H1 (cell line): ENCODE measurements at regions not wholly inside any gene's neighbourhood (a gene's known extent, or its start where the extent isn't known, plus 50 kb on each side); places are given as distances from the start of the nearest gene placed in this dataset.

Experiments used
- CTCF ChIA-PET: fragments of 300-600 bp; sonication (Branson Sonifier 250); formaldehyde crosslinking; loops from one replicate; lab custom pipeline; 2021; ENCODE audit not compliant: partially characterized antibody; lab: Charles Lee
- POLR2A ChIA-PET: fragments of 300-600 bp; sonication (Branson Sonifier 250); formaldehyde crosslinking; loops from one replicate; lab custom pipeline; 2021; ENCODE audit warnings: inconsistent platforms; ENCODE audit not compliant: partially characterized antibody; lab: Charles Lee
- DNase-seq, 2 experiments: peaks; one replicate each; pipeline versions ENCODE4 v3.0.0 to v3.0.0-alpha.2; 2010 to 2022; ENCODE audit warnings: low spot score in 2 of 2, low read depth in 1 of 2, mixed read lengths in 1 of 2
- FAIRE-seq: peaks from 2 replicates; lab custom pipeline; 2011; peaks lifted over from hg19 to GRCh38; lab: Jason Lieb, UNC
- H2AFZ ChIP-seq: 2 replicates; pipeline ENCODE4 v1.8.1; 2012; ENCODE audit warnings: low read length, inconsistent platforms
- H2AK5ac ChIP-seq: 2 replicates; pipeline ENCODE4 v1.6.1; 2013; ENCODE audit warnings: low read depth, low read length
- H2BK120ac ChIP-seq: replicated peaks from 2 replicates; pipeline ENCODE3; 2013; ENCODE audit warnings: low read depth, low read length, inconsistent platforms
- H2BK12ac ChIP-seq: 2 replicates; pipeline ENCODE4 v1.6.1; 2013; ENCODE audit warnings: low read depth, low read length
- H2BK15ac ChIP-seq: 2 replicates; pipeline ENCODE4 v1.6.1; 2013; ENCODE audit warnings: low read length
- H2BK20ac ChIP-seq: 2 replicates; pipeline ENCODE4 v1.6.1; 2013; ENCODE audit warnings: low read length
- H2BK5ac ChIP-seq: 2 replicates; pipeline ENCODE4 v1.6.1; 2013; ENCODE audit warnings: low read depth, low read length
- H3K14ac ChIP-seq: 2 replicates; pipeline ENCODE4 v1.6.1; 2013; ENCODE audit warnings: inconsistent platforms; ENCODE audit not compliant: insufficient read length
- H3K18ac ChIP-seq: 2 replicates; pipeline ENCODE4 v1.6.1; 2013; ENCODE audit warnings: low read length; ENCODE audit errors: extremely low read depth
- H3K23ac ChIP-seq: 2 replicates; pipeline ENCODE4 v1.6.1; 2013; ENCODE audit warnings: inconsistent platforms; ENCODE audit not compliant: insufficient read length
- H3K23me2 ChIP-seq: 2 replicates; pipeline ENCODE4 v1.6.1; 2013; ENCODE audit warnings: low read depth, low read length
- H3K27ac ChIP-seq: 2 replicates; pipeline ENCODE4 v1.6.1; 2011; ENCODE audit warnings: low read depth, low read length, inconsistent platforms
- H3K27me3 ChIP-seq, 4 experiments: replicated peaks in 1 of 4; 1 replicate in 1 of 4; 2 replicates in 3 of 4; pipeline versions ENCODE4 v1.6.1 to v1.8.1; 2011 to 2013; ENCODE audit warnings: low read length in 3 of 4, mild to moderate bottlenecking in 3 of 4, inconsistent platforms in 2 of 4, mixed read lengths in 2 of 4, moderate library complexity in 1 of 4; ENCODE audit not compliant: control insufficient read depth in 3 of 4, insufficient read depth in 3 of 4; ENCODE audit errors: extremely low read depth in 1 of 4
- H3K36me3 ChIP-seq, 4 experiments: 2 replicates each; pipeline versions ENCODE4 v1.6.1 to v1.8.1; 2011 to 2013; ENCODE audit warnings: mild to moderate bottlenecking in 4 of 4, low read length in 3 of 4, moderate library complexity in 2 of 4, control low read depth in 1 of 4, inconsistent platforms in 1 of 4; ENCODE audit not compliant: insufficient read depth in 4 of 4, control insufficient read depth in 2 of 4
- H3K4ac ChIP-seq: replicated peaks from 2 replicates; pipeline ENCODE3; 2013; ENCODE audit warnings: low read length, low read depth, mixed read lengths, inconsistent platforms; ENCODE audit not compliant: insufficient read length
- H3K4me1 ChIP-seq, 4 experiments: replicated peaks in 1 of 4; 1 replicate in 1 of 4; 2 replicates in 3 of 4; pipeline versions ENCODE4 v1.6.1 to v1.8.1; 2011 to 2013; ENCODE audit warnings: low read length in 3 of 4, inconsistent platforms in 2 of 4, mixed read lengths in 1 of 4; ENCODE audit not compliant: insufficient read depth in 4 of 4, control insufficient read depth in 3 of 4
- H3K4me2 ChIP-seq, 2 experiments: 2 replicates each; pipeline versions ENCODE4 v1.6.1 to v1.8.1; 2011 to 2013; ENCODE audit warnings: low read depth in 2 of 2, low read length in 2 of 2, control low read depth in 1 of 2, inconsistent platforms in 1 of 2, mild to moderate bottlenecking in 1 of 2; ENCODE audit not compliant: insufficient read depth in 1 of 2
- H3K4me3 ChIP-seq, 4 experiments: fragments of 200-600, 300-600 bp in 1 of 4; sonication (generic), shearing (Covaris generic), sonication (Bioruptor Twin) in 1 of 4; 2 replicates each; pipeline versions ENCODE4 v1.5.1 to v1.8.1; 2011 to 2016; ENCODE audit warnings: low read length in 4 of 4, low read depth in 3 of 4, control low read depth in 2 of 4, inconsistent platforms in 2 of 4, mild to moderate bottlenecking in 2 of 4, mixed read lengths in 1 of 4, moderate library complexity in 1 of 4; ENCODE audit not compliant: insufficient read depth in 2 of 4; ENCODE audit errors: extremely low read depth in 1 of 4
- H3K56ac ChIP-seq: replicated peaks from 2 replicates; pipeline ENCODE3; 2013; ENCODE audit warnings: low read depth, mild to moderate bottlenecking, mixed read lengths, low read length, inconsistent platforms; ENCODE audit not compliant: insufficient read length
- H3K79me1 ChIP-seq: 2 replicates; pipeline ENCODE4 v1.6.1; 2013; ENCODE audit warnings: low read depth, low read length, control low read depth
- H3K79me2 ChIP-seq, 2 experiments: 2 replicates each; pipeline versions ENCODE4 v1.6.1 to v1.8.1; 2012 to 2013; ENCODE audit warnings: low read length in 2 of 2, mild to moderate bottlenecking in 2 of 2, inconsistent platforms in 1 of 2; ENCODE audit not compliant: insufficient read depth in 2 of 2, control insufficient read depth in 1 of 2
- H3K9ac ChIP-seq, 4 experiments: replicated peaks in 1 of 4; 1 replicate in 1 of 4; 2 replicates in 3 of 4; pipeline versions ENCODE4 v1.6.1 to v1.8.1; 2011 to 2013; ENCODE audit warnings: low read depth in 3 of 4, low read length in 3 of 4, control low read depth in 2 of 4, mild to moderate bottlenecking in 2 of 4, moderate library complexity in 2 of 4, inconsistent platforms in 1 of 4; ENCODE audit errors: extremely low read depth in 1 of 4
- H3K9me3 ChIP-seq, 2 experiments: 2 replicates each; pipeline versions ENCODE4 v1.6.1 to v1.8.1; 2012 to 2013; ENCODE audit warnings: mild to moderate bottlenecking in 2 of 2, moderate library complexity in 2 of 2, control low read depth in 1 of 2, inconsistent platforms in 1 of 2, low read depth in 1 of 2, low read length in 1 of 2, mixed read lengths in 1 of 2; ENCODE audit not compliant: insufficient read depth in 2 of 2
- H4K20me1 ChIP-seq, 2 experiments: replicated peaks in 1 of 2; 2 replicates each; pipeline versions ENCODE3 to v1.8.1; 2011 to 2013; ENCODE audit warnings: inconsistent platforms in 2 of 2, low read length in 2 of 2, mild to moderate bottlenecking in 1 of 2; ENCODE audit not compliant: insufficient read depth in 2 of 2, control insufficient read depth in 1 of 2
- H4K5ac ChIP-seq: 2 replicates; pipeline ENCODE4 v1.6.1; 2013; ENCODE audit warnings: low read length, low read depth, mixed read lengths, inconsistent platforms; ENCODE audit not compliant: insufficient read length
- H4K8ac ChIP-seq: 2 replicates; pipeline ENCODE4 v1.8.0; 2013; ENCODE audit warnings: mild to moderate bottlenecking, moderate library complexity, low read length, inconsistent platforms; ENCODE audit not compliant: insufficient read depth; ENCODE audit errors: extremely low read depth
- H4K91ac ChIP-seq: replicated peaks from 2 replicates; pipeline ENCODE3; 2013; ENCODE audit warnings: low read length, mixed read lengths, inconsistent platforms; ENCODE audit not compliant: insufficient read length
- ASH2L ChIP-seq: fragments of 200-600, 300-600 bp; sonication (generic); IDR thresholded peaks from one replicate; pipeline ENCODE4 v1.7.1; 2017; ENCODE audit warnings: low read length
- ATF3 ChIP-seq: IDR thresholded peaks from 2 replicates; pipeline ENCODE4 v1.6.1; 2011; ENCODE audit warnings: low read depth, mild to moderate bottlenecking, low read length; ENCODE audit not compliant: insufficient read depth
- BCL11A ChIP-seq, 2 experiments: IDR thresholded peaks; one replicate each; pipeline ENCODE4 v1.6.1; 2011; ENCODE audit warnings: low read depth in 2 of 2, low read length in 2 of 2, mild to moderate bottlenecking in 2 of 2
- CTCF ChIP-seq, 3 experiments: IDR thresholded peaks; 1 replicate in 2 of 3; 2 replicates in 1 of 3; pipeline versions ENCODE4 v1.5.1 to v1.6.1; 2011; ENCODE audit warnings: low read length in 3 of 3, mild to moderate bottlenecking in 3 of 3, inconsistent platforms in 2 of 3, low read depth in 1 of 3, moderate library complexity in 1 of 3; ENCODE audit not compliant: insufficient read depth in 1 of 3; ENCODE audit errors: control extremely low read depth in 1 of 3
- EP300 ChIP-seq, 2 experiments: IDR thresholded peaks; 1 replicate in 1 of 2; 2 replicates in 1 of 2; pipeline ENCODE4 v1.6.1; 2011 to 2012; ENCODE audit warnings: low read depth in 2 of 2, low read length in 2 of 2, mild to moderate bottlenecking in 2 of 2, borderline replicate concordance in 1 of 2, inconsistent platforms in 1 of 2, moderate library complexity in 1 of 2
- HDAC2 ChIP-seq, 2 experiments: fragments of 300-600 bp in 1 of 2; sonication (generic) in 1 of 2; IDR thresholded peaks; 2 replicates each; pipeline ENCODE4 v1.6.1; 2011 to 2012; ENCODE audit warnings: low read depth in 2 of 2, low read length in 2 of 2, mild to moderate bottlenecking in 2 of 2, moderate library complexity in 2 of 2, borderline replicate concordance in 1 of 2, inconsistent platforms in 1 of 2
- POLR2A ChIP-seq, 2 experiments: IDR thresholded peaks; 1 replicate in 1 of 2; 2 replicates in 1 of 2; pipeline ENCODE4 v1.6.1; 2011; ENCODE audit warnings: low read depth in 2 of 2, low read length in 2 of 2, mild to moderate bottlenecking in 2 of 2; ENCODE audit errors: control extremely low read depth in 1 of 2
- POLR2AphosphoS5 ChIP-seq: IDR thresholded peaks from 2 replicates; pipeline ENCODE4 v1.6.1; 2011; ENCODE audit warnings: low read depth, low read length
- SIN3A ChIP-seq, 2 experiments: IDR thresholded peaks in 1 of 2; conservative IDR thresholded peaks in 1 of 2; 2 replicates each; pipeline ENCODE4 v1.6.1; 2011 to 2012; ENCODE audit warnings: low read length in 2 of 2, improper control_type of control experiment in 1 of 2, low read depth in 1 of 2, mild to moderate bottlenecking in 1 of 2
- SIRT6 ChIP-seq: IDR thresholded peaks from one replicate; pipeline ENCODE4 v1.7.1; 2012; ENCODE audit warnings: low read length, inconsistent platforms
- YY1 ChIP-seq: IDR thresholded peaks from 2 replicates; pipeline ENCODE4 v1.6.1; 2011; ENCODE audit warnings: low read depth, mild to moderate bottlenecking, low read length
- WGBS, 2 experiments: shearing (Covaris generic) in 1 of 2; methylation state at CpG; one replicate each; pipeline versions ENCODE4 v1.1.6 to v1.1.7; 2013 to 2015; ENCODE audit warnings: low lambda C conversion rate in 2 of 2, mixed read lengths in 2 of 2, inconsistent platforms in 1 of 2, low coverage in 1 of 2, missing lambda C conversion rate in 1 of 2; ENCODE audit not compliant: insufficient replicate concordance in 2 of 2, insufficient coverage in 1 of 2, insufficient read length in 1 of 2; ENCODE audit errors: extremely low coverage in 1 of 2, missing lambda C conversion rate in 1 of 2; 5-methylcytosine and 5-hydroxymethylcytosine counted together

GRCh38 chr6:139821676-139822223 lies 447.3 kb upstream of the CITED2 start:
- Histone ChIP-seq H2BK120ac (no peak overlapping the region), H3K4me1 (no peaks in the 10 kb centered on the region), H2AK5ac (no peak overlapping the region), H3K9me3 (no peaks in the 10 kb centered on the region), H4K5ac (no peak overlapping the region), H3K9ac (no peak overlapping the region), H3K79me2 (no peaks in the 10 kb centered on the region), H3K56ac (no peak overlapping the region), H3K27me3 (no peaks in the 10 kb centered on the region), H2AFZ (no peak overlapping the region), H3K27ac (no peak overlapping the region), H2BK5ac (no peak overlapping the region), H4K8ac (no peak overlapping the region), H3K18ac (no peak overlapping the region), H3K4ac (no peak overlapping the region), H2BK20ac (no peak overlapping the region), H3K4me2 (no peak overlapping the region), H3K79me1 (no peaks in the 10 kb centered on the region), H4K20me1 (no peaks in the 10 kb centered on the region), H4K91ac (no peak overlapping the region), H3K4me3 (no peak overlapping the region), H3K23me2 (no peaks in the 10 kb centered on the region), H2BK12ac (no peak overlapping the region), H3K36me3 (no peaks in the 10 kb centered on the region), H3K14ac (no peak overlapping the region), H3K23ac (no peak overlapping the region), H2BK15ac (no peak overlapping the region)
- ChIA-PET POLR2A (no interaction called here), CTCF (no interaction called here)
- DNase-seq (no peak), FAIRE-seq (no peak)
- 88% methylated on average over 2 of the region's 2 CpGs; no CpG with 5 or more reads in 1 of the 2 experiments for WGBS, 2 experiments
- TF ChIP-seq ASH2L: no peak
- TF ChIP-seq EP300 (IDR thresholded peaks at IDR 0.05; ENCODE audit: borderline replicate concordance in 1 of 2, low read depth in 2 of 2, low read length in 2 of 2): no peak
- TF ChIP-seq SIRT6: no peak
- no peak for TF ChIP-seq CTCF (IDR thresholded peaks at IDR 0.05; ENCODE audit: control extremely low read depth in 1 of 3, insufficient read depth in 1 of 3, low read depth in 1 of 3, low read length in 3 of 3)
- no peak for TF ChIP-seq ATF3
- no peak for TF ChIP-seq YY1
- no peak for TF ChIP-seq SIN3A (conservative IDR thresholded peaks at IDR 0.05 in 1 of 2, IDR thresholded peaks at IDR 0.05 in 1 of 2; ENCODE audit: low read depth in 1 of 2, low read length in 2 of 2)
- no peak for TF ChIP-seq POLR2AphosphoS5
- TF ChIP-seq HDAC2 (IDR thresholded peaks at IDR 0.05; ENCODE audit: borderline replicate concordance in 1 of 2, low read depth in 2 of 2, low read length in 2 of 2): no peak
- no peak for TF ChIP-seq BCL11A (IDR thresholded peaks at IDR 0.05; ENCODE audit: low read depth in 2 of 2, low read length in 2 of 2)
- TF ChIP-seq POLR2A (IDR thresholded peaks at IDR 0.05; ENCODE audit: control extremely low read depth in 1 of 2, low read depth in 2 of 2, low read length in 2 of 2): no peak
